Osteoblast (primary cell): ENCODE measurements at regions not wholly inside any gene's neighbourhood (a gene's known extent, or its start where the extent isn't known, plus 50 kb on each side); places are given as distances from the start of the nearest gene placed in this dataset.

ENCODE experiments used
- DNase-seq: peaks from one replicate; pipeline ENCODE4 v3.0.0; 2011; ENCODE audit warnings: low spot score, mixed read lengths; ENCODE audit not compliant: insufficient read length; ENCODE audit errors: missing footprints
- H2AFZ ChIP-seq: 2 replicates; pipeline ENCODE4 v1.6.0; 2011; ENCODE audit warnings: mild to moderate bottlenecking, low read length
- H3K27ac ChIP-seq: 2 replicates; pipeline ENCODE4 v1.5.1; 2011; ENCODE audit warnings: mild to moderate bottlenecking, low read depth, low read length, moderate library complexity
- H3K27me3 ChIP-seq: 2 replicates; pipeline ENCODE4 v1.6.0; 2012; ENCODE audit warnings: mild to moderate bottlenecking, control low read depth, inconsistent platforms, low read length, moderate library complexity; ENCODE audit not compliant: insufficient read depth
- H3K36me3 ChIP-seq: 2 replicates; pipeline ENCODE4 v1.5.1; 2011; ENCODE audit warnings: mild to moderate bottlenecking, low read length, control low read depth, moderate library complexity; ENCODE audit not compliant: insufficient read depth
- H3K4me1 ChIP-seq: 2 replicates; pipeline ENCODE4 v1.5.1; 2011; ENCODE audit warnings: mild to moderate bottlenecking, low read length, control low read depth, moderate library complexity; ENCODE audit not compliant: insufficient read depth
- H3K4me2 ChIP-seq: 2 replicates; pipeline ENCODE4 v1.6.0; 2011; ENCODE audit warnings: mild to moderate bottlenecking, low read length; ENCODE audit not compliant: insufficient read depth
- H3K4me3 ChIP-seq: fragments of 200-600 bp; sonication (generic); 3 replicates; pipeline ENCODE4 v1.5.1; 2012; ENCODE audit warnings: mild to moderate bottlenecking, low read length, inconsistent platforms; ENCODE audit not compliant: insufficient read depth
- H3K79me2 ChIP-seq: 2 replicates; pipeline ENCODE4 v1.6.0; 2012; ENCODE audit warnings: mild to moderate bottlenecking, low read length, control low read depth, inconsistent platforms; ENCODE audit not compliant: insufficient read depth
- H3K9me3 ChIP-seq: 2 replicates; pipeline ENCODE4 v1.5.1; 2011; ENCODE audit warnings: low read depth, low read length, control low read depth
- H4K20me1 ChIP-seq: 2 replicates; pipeline ENCODE4 v1.6.0; 2012; ENCODE audit warnings: mild to moderate bottlenecking, low read length, control low read depth; ENCODE audit not compliant: insufficient read depth
- TF ChIP-seq, protein P1 (sequence below): IDR thresholded peaks from 2 replicates; pipeline ENCODE4 v1.5.1; 2011; ENCODE audit warnings: mild to moderate bottlenecking, low read depth, low read length, moderate library complexity; ENCODE audit errors: extremely low read depth

DNA sequence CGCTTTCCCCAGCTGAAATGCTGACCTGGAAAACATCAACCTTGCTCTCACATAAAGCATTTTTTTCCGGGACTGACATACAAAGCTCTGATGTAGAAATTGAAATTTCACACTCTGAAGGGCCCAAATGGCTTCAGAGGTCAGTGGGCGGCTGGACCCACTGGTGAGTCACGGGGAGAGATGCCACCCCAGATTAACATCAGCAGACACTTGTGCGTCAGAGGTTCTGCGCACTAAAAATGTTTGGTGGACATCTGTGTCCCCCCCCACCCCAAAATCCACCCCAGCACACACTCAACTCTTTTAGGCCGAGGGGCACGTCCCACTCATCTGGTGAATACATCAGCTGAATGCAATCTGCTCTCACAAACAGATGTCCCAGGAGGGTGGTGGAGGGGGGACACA lies 208.9 kb downstream of the ASB1 start:
- Histone ChIP-seq H3K4me2 (no peak overlapping the region), H3K9me3 (no peaks in the 10 kb centered on the region), H3K27ac (no peak overlapping the region), H3K79me2 (no peaks in the 10 kb centered on the region), H3K4me3 (no peak overlapping the region), H3K27me3 (peaks cover 31% of the 10 kb centered on the region), H4K20me1 (no peaks in the 10 kb centered on the region), H2AFZ (no peak overlapping the region), H3K36me3 (no peaks in the 10 kb centered on the region), H3K4me1 (no peaks in the 10 kb centered on the region)
- TF ChIP-seq, protein P1, sequence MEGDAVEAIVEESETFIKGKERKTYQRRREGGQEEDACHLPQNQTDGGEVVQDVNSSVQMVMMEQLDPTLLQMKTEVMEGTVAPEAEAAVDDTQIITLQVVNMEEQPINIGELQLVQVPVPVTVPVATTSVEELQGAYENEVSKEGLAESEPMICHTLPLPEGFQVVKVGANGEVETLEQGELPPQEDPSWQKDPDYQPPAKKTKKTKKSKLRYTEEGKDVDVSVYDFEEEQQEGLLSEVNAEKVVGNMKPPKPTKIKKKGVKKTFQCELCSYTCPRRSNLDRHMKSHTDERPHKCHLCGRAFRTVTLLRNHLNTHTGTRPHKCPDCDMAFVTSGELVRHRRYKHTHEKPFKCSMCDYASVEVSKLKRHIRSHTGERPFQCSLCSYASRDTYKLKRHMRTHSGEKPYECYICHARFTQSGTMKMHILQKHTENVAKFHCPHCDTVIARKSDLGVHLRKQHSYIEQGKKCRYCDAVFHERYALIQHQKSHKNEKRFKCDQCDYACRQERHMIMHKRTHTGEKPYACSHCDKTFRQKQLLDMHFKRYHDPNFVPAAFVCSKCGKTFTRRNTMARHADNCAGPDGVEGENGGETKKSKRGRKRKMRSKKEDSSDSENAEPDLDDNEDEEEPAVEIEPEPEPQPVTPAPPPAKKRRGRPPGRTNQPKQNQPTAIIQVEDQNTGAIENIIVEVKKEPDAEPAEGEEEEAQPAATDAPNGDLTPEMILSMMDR, result no peak
- no peak for DNase-seq

DNA sequence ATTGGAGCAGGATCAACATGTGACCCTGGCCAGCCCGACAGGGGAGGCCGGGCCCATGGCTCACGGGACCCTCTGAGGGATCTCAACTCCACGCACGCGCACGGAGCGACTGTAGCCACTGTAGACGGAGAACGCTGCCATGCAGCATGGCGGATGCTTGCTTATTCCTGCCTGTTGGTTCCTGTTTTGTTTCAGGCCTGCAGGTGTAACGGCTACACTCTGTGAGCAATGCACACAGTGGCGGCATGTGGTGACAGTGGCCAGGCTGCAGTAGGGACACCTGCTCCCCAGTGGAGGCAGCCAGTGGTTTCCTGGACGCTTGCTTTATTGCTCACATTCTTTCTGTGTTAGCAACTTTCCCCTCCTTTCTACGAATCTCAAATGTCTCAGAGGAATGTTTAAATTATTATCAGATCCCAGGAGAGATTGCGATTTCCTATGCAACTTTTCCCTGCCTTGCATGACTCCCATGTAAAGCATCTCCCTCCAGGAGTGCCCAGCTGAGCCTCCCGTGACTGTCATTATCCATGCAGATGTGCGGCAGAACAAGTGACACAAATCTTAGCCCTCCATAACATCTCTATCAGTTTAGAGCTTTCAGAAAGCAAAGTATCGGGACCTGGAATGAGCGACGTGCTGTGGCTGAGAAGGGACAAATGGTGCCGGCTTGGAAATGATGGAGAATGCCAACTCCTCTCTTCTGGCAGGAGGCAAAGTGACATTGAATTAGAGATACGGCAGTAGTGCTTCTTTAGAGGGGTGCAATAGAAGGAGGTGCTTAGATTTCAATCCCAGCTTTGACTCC lies 209.7 kb downstream of the ASB1 start:
- Histone ChIP-seq H3K36me3 (no peaks in the 10 kb centered on the region), H2AFZ (no peak overlapping the region), H3K4me3 (no peak overlapping the region), H3K27ac (no peak overlapping the region), H3K4me2 (no peak overlapping the region), H3K79me2 (no peaks in the 10 kb centered on the region), H3K9me3 (no peaks in the 10 kb centered on the region), H3K4me1 (no peaks in the 10 kb centered on the region), H4K20me1 (no peaks in the 10 kb centered on the region), H3K27me3 (peaks cover 32% of the 10 kb centered on the region)
- TF ChIP-seq, protein P1, result no peak
- DNase-seq, result peak; percentile 79

DNA sequence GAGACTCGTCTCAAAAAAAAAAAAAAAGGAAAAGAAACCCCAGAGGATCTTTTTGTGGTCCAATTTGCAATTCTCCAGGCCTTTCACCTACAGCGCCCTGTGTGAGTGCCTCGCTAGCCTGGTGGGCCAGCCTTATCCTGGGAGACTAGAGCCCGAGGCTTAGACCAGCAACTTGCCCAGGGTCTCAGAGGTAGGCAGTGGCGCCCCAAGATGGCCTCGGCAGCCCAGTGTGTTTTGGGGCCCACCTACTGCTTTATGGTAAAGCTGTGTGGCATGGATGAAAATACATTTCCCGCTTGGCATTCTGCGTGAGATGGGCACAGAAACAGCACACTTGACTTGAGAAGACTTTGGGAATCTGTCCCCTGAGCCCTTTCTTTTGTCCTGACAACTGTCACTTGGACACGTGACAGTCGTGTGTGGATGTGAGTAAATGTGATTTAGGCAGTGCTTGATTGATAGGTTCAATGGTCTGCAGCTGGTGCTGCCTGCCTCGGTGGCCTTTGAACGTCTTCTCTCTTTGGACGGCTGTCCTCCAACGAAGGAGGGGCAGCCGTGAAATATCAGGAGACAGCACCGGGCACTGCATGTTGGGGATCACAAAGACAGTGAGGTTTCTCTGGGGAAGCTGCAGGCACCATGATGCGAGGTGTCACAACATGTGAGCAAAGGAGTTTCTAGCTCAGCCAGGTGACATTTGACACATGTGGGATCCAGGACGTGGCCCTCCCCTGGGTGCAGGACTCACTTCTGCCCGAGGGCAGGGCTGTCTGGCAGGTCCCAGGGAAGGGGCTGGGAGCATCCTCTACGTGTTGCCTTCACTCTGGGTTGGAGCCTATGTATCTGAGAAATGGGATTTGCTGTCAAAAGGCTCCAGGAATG lies 209.5 kb upstream of the TWIST2 start:
- H3K27ac ChIP-seq, result no peak overlapping the region
- TF ChIP-seq, protein P1, result no peak
- no peak for DNase-seq
- H3K9me3 ChIP-seq, result no peaks in the 10 kb centered on the region
- H3K27me3 ChIP-seq, result peaks cover 29% of the 10 kb centered on the region
- no peak overlapping the region for H2AFZ ChIP-seq
- no peaks in the 10 kb centered on the region for H3K36me3 ChIP-seq
- H3K4me2 ChIP-seq, result no peak overlapping the region
- no peaks in the 10 kb centered on the region for H4K20me1 ChIP-seq
- no peak overlapping the region for H3K4me3 ChIP-seq
- H3K4me1 ChIP-seq, result no peaks in the 10 kb centered on the region
- no peaks in the 10 kb centered on the region for H3K79me2 ChIP-seq
